Type B pancreatic cell (in vitro differentiated cells): ENCODE measurements at regions not wholly inside any gene's neighbourhood (a gene's known extent, or its start where the extent isn't known, plus 50 kb on each side); places are given as distances from the start of the nearest gene placed in this dataset.

Source experiments
- DNase-seq: peaks from one replicate; pipeline ENCODE4 v3.0.0; 2021; ENCODE audit warnings: mixed read lengths; ENCODE audit not compliant: unreplicated experiment; ENCODE audit errors: extremely low spot score
- H3K27ac Mint-ChIP-seq: 2 replicates; pipeline ENCODE4 v1.8.0; 2021; ENCODE audit warnings: mild to moderate bottlenecking, mixed read lengths
- H3K27me3 Mint-ChIP-seq: 2 replicates; pipeline ENCODE4 v1.8.0; 2021; ENCODE audit warnings: mixed read lengths
- H3K36me3 Mint-ChIP-seq: 2 replicates; pipeline ENCODE4 v1.8.0; 2021; ENCODE audit warnings: mixed read lengths
- H3K4me1 Mint-ChIP-seq: one replicate; pipeline ENCODE4 v1.8.0; 2021; ENCODE audit warnings: mixed read lengths; ENCODE audit not compliant: unreplicated experiment
- H3K4me3 Mint-ChIP-seq: 2 replicates; pipeline ENCODE4 v1.8.0; 2021; ENCODE audit warnings: mild to moderate bottlenecking, mixed read lengths
- H3K9me3 Mint-ChIP-seq: 2 replicates; pipeline ENCODE4 v1.8.0; 2021; ENCODE audit warnings: mixed read lengths
- CTCF ChIP-seq: fragments of 200-600 bp; sonication (generic); conservative IDR thresholded peaks from 2 replicates; pipeline ENCODE4 v1.5.0; 2021; ENCODE audit warnings: antibody characterized with exemption, mild to moderate bottlenecking

DNA sequence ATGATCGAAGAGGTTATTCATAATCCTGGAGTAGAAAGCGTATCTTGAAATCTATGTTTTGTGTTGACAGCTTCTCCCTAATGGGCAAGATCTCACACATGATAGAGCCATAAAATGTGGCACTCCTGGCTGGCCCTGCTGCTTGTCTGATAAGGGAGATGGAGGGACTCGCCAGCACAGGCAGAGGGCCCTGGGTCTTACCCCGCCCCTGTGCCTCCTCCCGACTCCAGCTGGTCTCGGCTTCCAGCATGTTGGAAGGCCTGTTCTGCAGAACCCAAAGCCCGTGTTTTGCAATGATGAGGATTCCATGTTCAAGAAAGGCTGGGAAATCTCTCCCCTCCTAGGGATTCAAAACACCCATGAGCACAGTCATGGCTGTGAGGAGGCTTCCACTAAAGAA is 106.7 kb upstream of the SDK2 start:
- Mint-ChIP-seq H3K4me3 (no peak overlapping the region), H3K27ac (no peak overlapping the region), H3K36me3 (no peaks in the 10 kb centered on the region), H3K9me3 (no peaks in the 10 kb centered on the region), H3K4me1 (peaks cover 11% of the 10 kb centered on the region), H3K27me3 (peaks cover 50% of the 10 kb centered on the region)
- TF ChIP-seq CTCF: no peak
- no peak for DNase-seq

DNA sequence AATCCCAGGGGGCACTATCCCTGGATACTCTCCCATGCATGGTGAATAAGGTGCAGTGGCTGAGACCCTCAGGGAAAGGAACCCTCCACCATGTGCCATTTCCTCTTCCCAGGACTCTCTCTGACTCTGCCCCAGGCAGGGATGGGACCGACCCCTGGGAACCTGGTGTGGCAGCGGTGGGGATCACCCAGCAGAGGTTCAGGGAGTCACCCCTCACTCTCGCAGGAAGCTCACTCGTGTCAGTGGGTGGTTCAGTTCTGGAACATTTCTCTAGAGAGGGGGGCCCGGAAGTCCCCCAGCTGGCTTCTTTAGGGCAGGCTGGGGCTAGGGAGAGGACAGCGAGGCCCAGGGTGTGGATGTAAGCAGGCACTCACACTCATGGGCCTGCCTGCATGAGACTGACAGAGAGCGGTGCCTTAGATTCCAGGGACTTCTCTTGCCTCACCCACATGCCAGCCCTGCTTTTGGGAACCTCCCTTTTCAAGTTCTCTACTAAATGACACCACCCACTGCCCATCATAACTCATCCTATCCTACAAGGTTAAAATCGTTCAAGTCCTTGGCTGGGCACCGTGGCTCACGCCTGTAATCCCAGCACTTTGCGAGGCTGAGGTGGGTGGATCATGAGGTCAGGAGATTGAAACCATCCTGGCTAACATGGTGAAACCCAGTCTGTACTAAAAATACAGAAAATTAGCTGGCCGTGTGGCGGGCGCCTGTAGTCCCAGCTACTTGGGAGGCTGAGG is 109.7 kb upstream of the SDK2 start:
- Mint-ChIP-seq H3K27ac (no peak overlapping the region), H3K27me3 (peaks cover 51% of the 10 kb centered on the region), H3K9me3 (no peaks in the 10 kb centered on the region), H3K36me3 (no peaks in the 10 kb centered on the region), H3K4me3 (no peak overlapping the region), H3K4me1 (peaks cover 11% of the 10 kb centered on the region)
- no peak for DNase-seq
- no peak for TF ChIP-seq CTCF

DNA sequence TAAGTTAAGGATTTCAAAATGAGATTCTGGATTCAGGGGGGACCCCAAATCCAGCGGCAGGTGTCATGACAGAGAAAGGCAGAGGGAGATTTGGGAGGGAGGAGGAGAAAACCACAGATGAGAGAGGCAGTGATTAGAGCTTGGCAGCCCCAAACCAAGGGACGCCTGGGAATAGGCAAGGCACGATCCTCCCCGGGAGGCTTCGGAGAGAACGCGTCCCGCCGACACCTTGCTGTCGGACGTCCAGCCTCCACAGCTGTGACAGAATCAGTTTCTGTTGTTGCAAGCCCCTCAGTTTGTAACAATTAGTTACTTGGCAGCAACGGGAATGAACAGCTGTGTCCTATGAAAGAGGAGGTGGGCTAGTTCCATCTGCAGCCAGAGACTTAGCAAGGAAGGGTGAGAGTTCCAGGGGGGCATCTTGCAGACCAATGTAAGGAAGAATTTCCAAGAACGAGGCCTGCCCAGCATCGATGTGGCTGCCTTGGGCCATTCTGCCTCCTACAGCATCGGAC is 110.7 kb upstream of the SDK2 start:
- Mint-ChIP-seq H3K9me3 (no peaks in the 10 kb centered on the region), H3K27ac (no peak overlapping the region), H3K4me3 (no peak overlapping the region), H3K36me3 (no peaks in the 10 kb centered on the region), H3K27me3 (peaks cover 54% of the 10 kb centered on the region), H3K4me1 (peaks cover 17% of the 10 kb centered on the region)
- TF ChIP-seq CTCF: no peak
- no peak for DNase-seq

DNA sequence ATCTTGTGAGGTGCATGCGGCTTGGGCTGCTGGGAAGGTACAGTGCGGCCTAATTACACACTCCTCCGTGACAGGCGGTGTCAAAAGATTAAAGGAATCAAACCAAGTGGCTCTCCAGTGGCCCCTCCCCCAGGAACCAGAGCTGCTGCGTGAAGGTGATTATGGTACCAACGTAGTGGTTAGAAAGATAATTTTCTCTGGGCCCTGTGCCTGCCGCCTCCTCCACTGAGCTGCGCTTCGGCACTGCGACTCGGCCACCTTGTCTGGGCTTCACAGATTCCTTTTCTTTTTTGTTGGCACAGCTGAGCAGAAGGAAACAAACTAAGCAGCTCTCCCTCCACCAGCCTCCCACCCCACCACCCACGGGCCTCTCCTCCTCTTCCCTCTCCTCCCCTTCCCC is 113.2 kb upstream of the SDK2 start:
- no peaks in the 10 kb centered on the region for H3K9me3 Mint-ChIP-seq
- H3K27ac Mint-ChIP-seq: no peak overlapping the region
- no peak overlapping the region for H3K4me3 Mint-ChIP-seq
- peaks cover 50% of the 10 kb centered on the region for H3K27me3 Mint-ChIP-seq
- DNase-seq: no peak
- no peaks in the 10 kb centered on the region for H3K36me3 Mint-ChIP-seq
- no peak for TF ChIP-seq CTCF
- peaks cover 8% of the 10 kb centered on the region for H3K4me1 Mint-ChIP-seq

- Mint-ChIP-seq H3K36me3 (no peaks in the 10 kb centered on the region), H3K4me3 (no peak overlapping the region), H3K27me3 (peaks cover 47% of the 10 kb centered on the region), H3K9me3 (no peaks in the 10 kb centered on the region), H3K27ac (no peak overlapping the region), H3K4me1 (peaks cover 8% of the 10 kb centered on the region)
- no peak for TF ChIP-seq CTCF
- DNase-seq: no peak
Observed at GRCh38 chr17:73758245-73758644, 114.0 kb upstream of the SDK2 start.
